Mesothelial cell of epicardium (in vitro differentiated cells): ENCODE measurements at regions not wholly inside any gene's neighbourhood (a gene's known extent, or its start where the extent isn't known, plus 50 kb on each side); places are given as distances from the start of the nearest gene placed in this dataset.

ENCODE experiments used
- DNase-seq, 2 experiments: peaks; one replicate each; pipeline ENCODE4 v3.0.0; 2021; ENCODE audit warnings: low spot score in 2 of 2; ENCODE audit not compliant: unreplicated experiment in 2 of 2
- H3K27ac Mint-ChIP-seq: 2 replicates; pipeline ENCODE4 v1.8.0; 2021; ENCODE audit warnings: mixed read lengths
- H3K27me3 Mint-ChIP-seq: 2 replicates; pipeline ENCODE4 v1.8.0; 2021; ENCODE audit warnings: low read depth, mixed read lengths
- H3K36me3 Mint-ChIP-seq: 2 replicates; pipeline ENCODE4 v1.8.0; 2021; ENCODE audit warnings: mixed read lengths
- H3K4me1 Mint-ChIP-seq: 2 replicates; pipeline ENCODE4 v1.8.0; 2021; ENCODE audit warnings: mixed read lengths
- H3K4me3 Mint-ChIP-seq: 2 replicates; pipeline ENCODE4 v1.8.0; 2021; ENCODE audit warnings: mild to moderate bottlenecking, moderate library complexity, mixed read lengths
- H3K9me3 Mint-ChIP-seq: 2 replicates; pipeline ENCODE4 v1.8.0; 2021; ENCODE audit warnings: mixed read lengths
- CTCF ChIP-seq: fragments of 200-600 bp; sonication (generic); IDR thresholded peaks from one replicate; pipeline ENCODE4 v1.5.0; 2021; ENCODE audit warnings: antibody characterized with exemption; ENCODE audit not compliant: unreplicated experiment

- no peak overlapping the region for H3K4me3 Mint-ChIP-seq
- TF ChIP-seq CTCF = no peak
- peaks cover 27% of the 10 kb centered on the region for H3K9me3 Mint-ChIP-seq
- peaks cover 1% of the 10 kb centered on the region for H3K36me3 Mint-ChIP-seq
- peaks cover 4% of the 10 kb centered on the region for H3K4me1 Mint-ChIP-seq
- DNase-seq = no peak
- H3K27ac Mint-ChIP-seq = no peak overlapping the region
- H3K27me3 Mint-ChIP-seq = no peaks in the 10 kb centered on the region
Observed at GRCh38 chr6:11343963-11344723, 111.7 kb upstream of the NEDD9 start.

- Mint-ChIP-seq H3K9me3 (peaks cover 14% of the 10 kb centered on the region), H3K4me3 (no peak overlapping the region), H3K4me1 (peaks cover 4% of the 10 kb centered on the region), H3K27me3 (no peaks in the 10 kb centered on the region), H3K36me3 (peaks cover 1% of the 10 kb centered on the region), H3K27ac (no peak overlapping the region)
- DNase-seq = no peak
- TF ChIP-seq CTCF = no peak
Observed at GRCh38 chr6:11341867-11342266, 109.4 kb upstream of the NEDD9 start.

GRCh38 chr6:11341303-11341702, 108.8 kb upstream of the NEDD9 start:
- Mint-ChIP-seq H3K27ac (no peak overlapping the region), H3K36me3 (peaks cover 1% of the 10 kb centered on the region), H3K4me3 (no peak overlapping the region), H3K9me3 (peaks cover 14% of the 10 kb centered on the region), H3K27me3 (no peaks in the 10 kb centered on the region), H3K4me1 (peaks cover 4% of the 10 kb centered on the region)
- no peak for DNase-seq
- TF ChIP-seq CTCF = no peak

GRCh38 chr6:11339380-11339779, 106.9 kb upstream of the NEDD9 start:
- H3K9me3 Mint-ChIP-seq = peaks cover 14% of the 10 kb centered on the region
- H3K27ac Mint-ChIP-seq = no peak overlapping the region
- no peak for DNase-seq
- H3K4me1 Mint-ChIP-seq = peaks cover 4% of the 10 kb centered on the region
- H3K27me3 Mint-ChIP-seq = peaks cover 2% of the 10 kb centered on the region
- H3K4me3 Mint-ChIP-seq = no peak overlapping the region
- no peak for TF ChIP-seq CTCF
- peaks cover 1% of the 10 kb centered on the region for H3K36me3 Mint-ChIP-seq

- Mint-ChIP-seq H3K4me3 (no peak overlapping the region), H3K36me3 (peaks cover 1% of the 10 kb centered on the region), H3K9me3 (peaks cover 14% of the 10 kb centered on the region), H3K27me3 (peaks cover 2% of the 10 kb centered on the region), H3K4me1 (peaks cover 4% of the 10 kb centered on the region), H3K27ac (no peak overlapping the region)
- no peak for DNase-seq
- TF ChIP-seq CTCF = no peak
Observed at GRCh38 chr6:11337306-11337705, 104.8 kb upstream of the NEDD9 start.
